ENCODE measurements at regions not wholly inside any gene's neighbourhood (a gene's known extent, or its start where the extent isn't known, plus 50 kb on each side); places are given as distances from the start of the nearest gene placed in this dataset.

- no peak overlapping the region for H3K27ac ChIP-seq (replicated peaks)
- H3K4me3 ChIP-seq (replicated peaks; ENCODE audit: insufficient read depth, low read length): no peak overlapping the region
- TF ChIP-seq GABPA (IDR thresholded peaks at IDR 0.05; ENCODE audit: low read depth): no peak
- no peak for TF ChIP-seq REST (IDR thresholded peaks at IDR 0.05; ENCODE audit: insufficient replicate concordance, low read depth)
- TF ChIP-seq POLR2AphosphoS5 (IDR thresholded peaks at IDR 0.05; ENCODE audit: low read depth): no peak
- no peak for TF ChIP-seq SPI1 (IDR thresholded peaks at IDR 0.05; ENCODE audit: borderline replicate concordance, low read depth)
- no peak for TF ChIP-seq CTCF (IDR thresholded peaks at IDR 0.05; ENCODE audit: insufficient read depth, low read length)
- no peaks in the 10 kb centered on the region for H3K27me3 ChIP-seq (ENCODE audit: insufficient read depth, poor library complexity, severe bottlenecking)
- no peak for DNase-seq (ENCODE audit: low read depth in 1 of 2, low spot score in 1 of 2)
These were observed 85.0 kb upstream of the SSBP2 start for GRCh38 chr5:81835814-81836367.

- Histone ChIP-seq H3K27me3 (ENCODE audit: insufficient read depth, poor library complexity, severe bottlenecking) (no peaks in the 10 kb centered on the region), H3K4me3 (replicated peaks; ENCODE audit: insufficient read depth, low read length) (no peak overlapping the region), H3K27ac (replicated peaks) (no peak overlapping the region)
- no peak for DNase-seq (ENCODE audit: low read depth in 1 of 2, low spot score in 1 of 2)
- TF ChIP-seq GABPA (IDR thresholded peaks at IDR 0.05; ENCODE audit: low read depth) (no peak), POLR2AphosphoS5 (IDR thresholded peaks at IDR 0.05; ENCODE audit: low read depth) (no peak), CTCF (IDR thresholded peaks at IDR 0.05; ENCODE audit: insufficient read depth, low read length) (no peak), REST (IDR thresholded peaks at IDR 0.05; ENCODE audit: insufficient replicate concordance, low read depth) (no peak), SPI1 (IDR thresholded peaks at IDR 0.05; ENCODE audit: borderline replicate concordance, low read depth) (no peak)
These were observed 83.2 kb upstream of the SSBP2 start for GRCh38 chr5:81834021-81834660.

GRCh38 chr5:81830596-81830995, 79.7 kb upstream of the SSBP2 start:
- Histone ChIP-seq H3K27ac (replicated peaks) (no peak overlapping the region), H3K4me3 (replicated peaks; ENCODE audit: insufficient read depth, low read length) (no peak overlapping the region), H3K27me3 (ENCODE audit: insufficient read depth, poor library complexity, severe bottlenecking) (no peaks in the 10 kb centered on the region)
- TF ChIP-seq GABPA (IDR thresholded peaks at IDR 0.05; ENCODE audit: low read depth): no peak
- peak; percentile 91 for TF ChIP-seq SPI1 (IDR thresholded peaks at IDR 0.05; ENCODE audit: borderline replicate concordance, low read depth)
- DNase-seq (ENCODE audit: low read depth in 1 of 2, low spot score in 1 of 2): no peak

- DNase-seq (ENCODE audit: low read depth in 1 of 2, low spot score in 1 of 2): no peak
- TF ChIP-seq GABPA (IDR thresholded peaks at IDR 0.05; ENCODE audit: low read depth): no peak
- TF ChIP-seq CTCF (IDR thresholded peaks at IDR 0.05; ENCODE audit: insufficient read depth, low read length): no peak
- TF ChIP-seq POLR2AphosphoS5 (IDR thresholded peaks at IDR 0.05; ENCODE audit: low read depth): no peak
- no peak for TF ChIP-seq SPI1 (IDR thresholded peaks at IDR 0.05; ENCODE audit: borderline replicate concordance, low read depth)
- TF ChIP-seq REST (IDR thresholded peaks at IDR 0.05; ENCODE audit: insufficient replicate concordance, low read depth): no peak
These were observed 78.3 kb upstream of the SSBP2 start for GRCh38 chr5:81829242-81829641.

More at GRCh38 chr5:81829242-81829641, 78.3 kb upstream of the SSBP2 start:
- Histone ChIP-seq H3K27ac (replicated peaks) (no peak overlapping the region), H3K27me3 (ENCODE audit: insufficient read depth, poor library complexity, severe bottlenecking) (no peaks in the 10 kb centered on the region), H3K4me3 (replicated peaks; ENCODE audit: insufficient read depth, low read length) (no peak overlapping the region)
